Panc1 (cell line): ENCODE measurements at regions not wholly inside any gene's neighbourhood (a gene's known extent, or its start where the extent isn't known, plus 50 kb on each side); places are given as distances from the start of the nearest gene placed in this dataset.

Experiments used
- ATAC-seq: fragments of 200-7000 bp; cut with Tn5 transposase; 2 replicates; pipeline ENCODE4 v1.9.1; 2020; ENCODE audit warnings: mild to moderate bottlenecking, moderate library complexity
- BruUV-seq: library from RNA; stranded (reverse); fragments of 400-500 nt; replicated peaks from 2 replicates; lab custom pipeline; 2021; lab: Mats Ljungman, UMichigan
- CTCF ChIA-PET: fragments of 300-600 bp; sonication (Branson Sonifier 250); formaldehyde crosslinking; loops from one replicate; lab custom pipeline; 2022; ENCODE audit warnings: antibody characterized with exemption; lab: Charles Lee
- POLR2A ChIA-PET: fragments of 300-600 bp; sonication (Branson Sonifier 250); formaldehyde crosslinking; loops from one replicate; lab custom pipeline; 2022; ENCODE audit warnings: antibody characterized with exemption; lab: Charles Lee
- DNase-seq: peaks from one replicate; pipeline ENCODE4 v3.0.0-alpha.2; 2010; ENCODE audit warnings: low read depth, low spot score
- H3K27ac ChIP-seq: 2 replicates; pipeline ENCODE4 v1.5.1; 2011; ENCODE audit warnings: mild to moderate bottlenecking, low read length, inconsistent platforms
- H3K27me3 ChIP-seq: fragments of 200-500 bp; sonication (Bioruptor generic); 2 replicates; pipeline ENCODE4 v1.6.0; 2014; ENCODE audit warnings: low read length, inconsistent platforms; ENCODE audit not compliant: control insufficient read depth, insufficient read depth
- H3K36me3 ChIP-seq: fragments of 200-500 bp; sonication (Bioruptor generic); 2 replicates; pipeline ENCODE4 v1.5.1; 2014; ENCODE audit warnings: inconsistent platforms, mild to moderate bottlenecking, low read length, moderate library complexity; ENCODE audit not compliant: control insufficient read depth, insufficient read depth
- H3K4me1 ChIP-seq: 2 replicates; pipeline ENCODE4 v1.5.1; 2011; ENCODE audit warnings: inconsistent platforms, mild to moderate bottlenecking, low read length, moderate library complexity; ENCODE audit not compliant: control insufficient read depth, insufficient read depth
- H3K4me3 ChIP-seq, 2 experiments: 2 replicates each; pipeline ENCODE4 v1.5.1; 2011 to 2012; ENCODE audit warnings: low read depth in 2 of 2, low read length in 2 of 2, mild to moderate bottlenecking in 2 of 2, inconsistent platforms in 1 of 2, moderate library complexity in 1 of 2
- H3K9me3 ChIP-seq: fragments of 200-500 bp; sonication (Bioruptor generic); 2 replicates; pipeline ENCODE4 v1.5.1; 2014; ENCODE audit warnings: low read depth, mild to moderate bottlenecking, inconsistent platforms, low read length, moderate library complexity; ENCODE audit not compliant: control insufficient read depth, insufficient read depth
- CTCF ChIP-seq: fragments of 450-650 bp; IDR thresholded peaks from 2 replicates; pipeline ENCODE4 v1.5.1; 2017; ENCODE audit warnings: mild to moderate bottlenecking
- POLR2AphosphoS5 ChIP-seq: IDR thresholded peaks from 2 replicates; pipeline ENCODE4 v1.6.1; 2012; ENCODE audit warnings: mild to moderate bottlenecking, low read depth, low read length, moderate library complexity
- REST ChIP-seq, 2 experiments: IDR thresholded peaks; 2 replicates each; pipeline ENCODE4 v1.6.1; 2011 to 2012; ENCODE audit warnings: low read depth in 2 of 2, control low read depth in 1 of 2, low read length in 1 of 2, mild to moderate bottlenecking in 1 of 2, moderate library complexity in 1 of 2; ENCODE audit not compliant: insufficient read depth in 1 of 2
- SIN3A ChIP-seq: IDR thresholded peaks from 2 replicates; pipeline ENCODE4 v1.6.1; 2012; ENCODE audit warnings: low read depth, mild to moderate bottlenecking, low read length, moderate library complexity, borderline replicate concordance; ENCODE audit not compliant: insufficient read depth
- TCF7L2 ChIP-seq: IDR thresholded peaks from 2 replicates; pipeline ENCODE4 v1.6.1; 2011; ENCODE audit warnings: mild to moderate bottlenecking, low read depth, low read length, inconsistent platforms
- in situ Hi-C: cut with HindIII; loops from 2 replicates; pipeline ENCODE4 v1.10.0; 2016; ENCODE audit warnings: low sequenced_read_pairs, low pct_unique_long_range_greater_than_20kb
- intact Hi-C: fragments of 100-400 bp; cut with micrococcal nuclease; formaldehyde crosslinking; loops from one replicate; pipeline ENCODE4 v1.10.0; 2022; ENCODE audit not compliant: unreplicated experiment

- H3K27ac ChIP-seq, result no peak overlapping the region
- DNase-seq (no peak), ATAC-seq (no peak)
- ChIA-PET CTCF (interaction anchor here (0.6 kb wide), 1 partner anchor 122 kb away, joined by 7 read pairs; no protein-coding TSS in a partner anchor), POLR2A (no interaction called here)
- intact Hi-C loops, result no loop called here
- in situ Hi-C loops, result no loop called here
- no peaks in the 10 kb centered on the region for H3K9me3 ChIP-seq
- no peaks in the 10 kb centered on the region; the same call in 1 of the 2 replicates for H3K27me3 ChIP-seq
- no TSS peak for BruUV-seq
- H3K4me1 ChIP-seq, result no peaks in the 10 kb centered on the region
- TF ChIP-seq CTCF, result no peak
- no peak for TF ChIP-seq POLR2AphosphoS5
- TF ChIP-seq SIN3A, result no peak
- TF ChIP-seq TCF7L2, result no peak
- TF ChIP-seq REST (IDR thresholded peaks at IDR 0.05; ENCODE audit: insufficient read depth in 1 of 2, low read depth in 2 of 2, low read length in 1 of 2), result no peak
- H3K36me3 ChIP-seq, result no peaks in the 10 kb centered on the region
- no peak overlapping the region for H3K4me3 ChIP-seq
Observed at GRCh38 chr12:125567581-125567980, 502.3 kb downstream of the AACS start.

GRCh38 chr12:125568306-125568705, 503.1 kb downstream of the AACS start:
- Histone ChIP-seq H3K27ac (no peak overlapping the region), H3K4me3 (no peak overlapping the region), H3K36me3 (no peaks in the 10 kb centered on the region), H3K4me1 (no peaks in the 10 kb centered on the region), H3K9me3 (no peaks in the 10 kb centered on the region), H3K27me3 (no peaks in the 10 kb centered on the region; the same call in 1 of the 2 replicates)
- TF ChIP-seq TCF7L2 (no peak), REST (IDR thresholded peaks at IDR 0.05; ENCODE audit: insufficient read depth in 1 of 2, low read depth in 2 of 2, low read length in 1 of 2) (no peak), CTCF (no peak)
- POLR2A ChIA-PET, result no interaction called here
- in situ Hi-C loops, result no loop called here
- CTCF ChIA-PET, result no interaction called here
- intact Hi-C loops, result no loop called here
- DNase-seq (no peak), ATAC-seq (no peak)
- BruUV-seq, result no TSS peak
